Loucy (cell line): ENCODE measurements at regions not wholly inside any gene's neighbourhood (a gene's known extent, or its start where the extent isn't known, plus 50 kb on each side); places are given as distances from the start of the nearest gene placed in this dataset.

Source experiments
- H2AFZ ChIP-seq: fragments of 200-600 bp; sonication (generic); 2 replicates; pipeline ENCODE4 v1.6.0; 2016; ENCODE audit warnings: antibody characterized with exemption, mild to moderate bottlenecking, low read length, moderate library complexity
- H3F3A ChIP-seq: fragments of 200-600 bp; 2 replicates; pipeline ENCODE4 v1.6.0; 2016; ENCODE audit warnings: antibody characterized with exemption, low read depth, mild to moderate bottlenecking
- H3K27me3 ChIP-seq: fragments of 200-600 bp; sonication (generic); 2 replicates; pipeline ENCODE4 v1.6.1; 2014; ENCODE audit warnings: low read length, mild to moderate bottlenecking; ENCODE audit not compliant: insufficient read depth, poor library complexity, severe bottlenecking
- H3K36me3 ChIP-seq: fragments of 200-600 bp; sonication (generic); 2 replicates; pipeline ENCODE4 v1.6.1; 2016; ENCODE audit warnings: low read length; ENCODE audit not compliant: insufficient read depth
- H3K4me1 ChIP-seq: fragments of 200-600 bp; sonication (generic); 2 replicates; pipeline ENCODE4 v1.5.1; 2014; ENCODE audit warnings: low read length, mild to moderate bottlenecking; ENCODE audit not compliant: insufficient read depth, poor library complexity, severe bottlenecking
- H3K4me2 ChIP-seq: fragments of 200-600 bp; sonication (generic); 2 replicates; pipeline ENCODE4 v1.6.0; 2014; ENCODE audit warnings: antibody characterized with exemption, low read length, low read depth, mild to moderate bottlenecking; ENCODE audit not compliant: poor library complexity, severe bottlenecking
- H3K4me3 ChIP-seq: fragments of 200-600 bp; sonication (generic); 2 replicates; pipeline ENCODE4 v1.5.1; 2014; ENCODE audit warnings: low read length, mild to moderate bottlenecking, mixed read lengths; ENCODE audit not compliant: poor library complexity, severe bottlenecking
- H3K79me2 ChIP-seq: fragments of 200-600 bp; sonication (generic); 2 replicates; pipeline ENCODE4 v1.6.1; 2014; ENCODE audit warnings: low read length; ENCODE audit not compliant: insufficient read depth
- H3K9ac ChIP-seq: fragments of 200-600 bp; sonication (generic); 2 replicates; pipeline ENCODE4 v1.6.0; 2014; ENCODE audit warnings: mild to moderate bottlenecking, low read depth, low read length, moderate library complexity; ENCODE audit not compliant: poor library complexity, severe bottlenecking
- H3K9me2 ChIP-seq: fragments of 200-600 bp; sonication (generic); replicated peaks from 2 replicates; pipeline ENCODE4 v1.6.1; 2016; ENCODE audit warnings: low read depth, low read length, mixed read lengths
- H3K9me3 ChIP-seq: fragments of 200-600 bp; sonication (generic); 2 replicates; pipeline ENCODE4 v1.6.1; 2014; ENCODE audit warnings: mild to moderate bottlenecking, antibody characterized with exemption, low read length, low read depth; ENCODE audit not compliant: insufficient read depth
- H4K20me1 ChIP-seq: fragments of 200-600 bp; sonication (generic); 2 replicates; pipeline ENCODE4 v1.6.0; 2014; ENCODE audit warnings: antibody characterized with exemption, low read length, mild to moderate bottlenecking; ENCODE audit not compliant: insufficient read depth, poor library complexity, severe bottlenecking
- EZH2phosphoT487 ChIP-seq: fragments of 200-600 bp; IDR thresholded peaks from 2 replicates; pipeline ENCODE4 v1.6.1; 2018; ENCODE audit warnings: antibody characterized with exemption, mild to moderate bottlenecking, moderate library complexity, borderline replicate concordance
- TF ChIP-seq, protein P1 (sequence below): fragments of 200-600 bp; sonication (generic); conservative IDR thresholded peaks from 2 replicates; pipeline ENCODE4 v1.5.1; 2014; ENCODE audit warnings: mild to moderate bottlenecking, antibody characterized with exemption, low read length

DNA sequence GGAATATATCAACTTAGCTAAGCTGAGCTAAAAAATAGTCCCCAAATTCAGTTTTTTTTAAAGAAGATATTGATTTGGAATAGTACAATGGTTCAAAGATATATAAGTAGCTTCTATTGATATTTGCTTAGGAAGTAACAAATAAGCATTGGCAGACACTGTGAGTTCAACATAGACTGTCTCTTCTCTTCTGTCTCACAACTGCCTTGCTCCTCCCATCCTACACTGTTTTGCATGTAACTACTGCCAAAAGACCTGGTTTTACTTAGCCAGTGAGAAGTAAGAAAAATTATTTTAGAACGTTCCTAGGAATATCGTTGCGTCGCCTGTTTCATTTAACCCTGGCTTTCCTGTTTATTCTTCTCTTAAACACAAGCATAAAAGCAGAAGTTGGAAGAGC lies 859.0 kb upstream of the SPRY2 start:
- no peaks in the 10 kb centered on the region for H3K36me3 ChIP-seq
- H3F3A ChIP-seq: no peaks in the 10 kb centered on the region
- H3K4me1 ChIP-seq: no peaks in the 10 kb centered on the region
- H3K9ac ChIP-seq: no peak overlapping the region
- no peaks in the 10 kb centered on the region for H4K20me1 ChIP-seq
- no peaks in the 10 kb centered on the region for H3K9me2 ChIP-seq
- no peaks in the 10 kb centered on the region for H3K27me3 ChIP-seq
- no peak overlapping the region for H3K4me2 ChIP-seq
- H3K4me3 ChIP-seq: no peak overlapping the region
- no peak overlapping the region for H2AFZ ChIP-seq
- H3K79me2 ChIP-seq: no peaks in the 10 kb centered on the region
- TF ChIP-seq, protein P1, sequence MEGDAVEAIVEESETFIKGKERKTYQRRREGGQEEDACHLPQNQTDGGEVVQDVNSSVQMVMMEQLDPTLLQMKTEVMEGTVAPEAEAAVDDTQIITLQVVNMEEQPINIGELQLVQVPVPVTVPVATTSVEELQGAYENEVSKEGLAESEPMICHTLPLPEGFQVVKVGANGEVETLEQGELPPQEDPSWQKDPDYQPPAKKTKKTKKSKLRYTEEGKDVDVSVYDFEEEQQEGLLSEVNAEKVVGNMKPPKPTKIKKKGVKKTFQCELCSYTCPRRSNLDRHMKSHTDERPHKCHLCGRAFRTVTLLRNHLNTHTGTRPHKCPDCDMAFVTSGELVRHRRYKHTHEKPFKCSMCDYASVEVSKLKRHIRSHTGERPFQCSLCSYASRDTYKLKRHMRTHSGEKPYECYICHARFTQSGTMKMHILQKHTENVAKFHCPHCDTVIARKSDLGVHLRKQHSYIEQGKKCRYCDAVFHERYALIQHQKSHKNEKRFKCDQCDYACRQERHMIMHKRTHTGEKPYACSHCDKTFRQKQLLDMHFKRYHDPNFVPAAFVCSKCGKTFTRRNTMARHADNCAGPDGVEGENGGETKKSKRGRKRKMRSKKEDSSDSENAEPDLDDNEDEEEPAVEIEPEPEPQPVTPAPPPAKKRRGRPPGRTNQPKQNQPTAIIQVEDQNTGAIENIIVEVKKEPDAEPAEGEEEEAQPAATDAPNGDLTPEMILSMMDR: no peak
- no peak for TF ChIP-seq EZH2phosphoT487
- no peaks in the 10 kb centered on the region for H3K9me3 ChIP-seq

DNA sequence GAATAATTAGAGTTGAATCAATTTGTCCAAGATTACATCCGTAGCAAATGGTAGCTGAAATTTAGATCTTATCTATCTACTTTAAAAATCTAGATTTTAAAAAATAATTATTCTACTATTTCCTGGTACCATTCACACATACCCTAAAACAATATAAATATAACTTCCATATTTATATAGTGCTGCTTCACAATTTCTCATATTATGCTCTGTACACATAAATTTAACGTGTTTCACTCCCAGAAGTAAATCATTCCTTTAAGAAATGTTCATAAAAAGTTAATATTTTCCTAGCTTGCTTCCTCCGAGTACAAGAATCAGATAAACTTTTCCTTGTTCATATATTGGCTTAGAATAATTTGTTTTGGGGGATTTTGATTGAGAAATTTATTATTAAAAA lies 857.0 kb upstream of the SPRY2 start:
- Histone ChIP-seq H3K4me2 (no peak overlapping the region), H3K9me2 (no peaks in the 10 kb centered on the region), H3K9me3 (no peaks in the 10 kb centered on the region), H3K4me1 (no peaks in the 10 kb centered on the region), H3K79me2 (no peaks in the 10 kb centered on the region), H3F3A (no peaks in the 10 kb centered on the region), H4K20me1 (no peaks in the 10 kb centered on the region), H2AFZ (no peak overlapping the region), H3K4me3 (no peak overlapping the region), H3K27me3 (no peaks in the 10 kb centered on the region), H3K9ac (no peak overlapping the region), H3K36me3 (no peaks in the 10 kb centered on the region)
- TF ChIP-seq, protein P1: no peak
- no peak for TF ChIP-seq EZH2phosphoT487

DNA sequence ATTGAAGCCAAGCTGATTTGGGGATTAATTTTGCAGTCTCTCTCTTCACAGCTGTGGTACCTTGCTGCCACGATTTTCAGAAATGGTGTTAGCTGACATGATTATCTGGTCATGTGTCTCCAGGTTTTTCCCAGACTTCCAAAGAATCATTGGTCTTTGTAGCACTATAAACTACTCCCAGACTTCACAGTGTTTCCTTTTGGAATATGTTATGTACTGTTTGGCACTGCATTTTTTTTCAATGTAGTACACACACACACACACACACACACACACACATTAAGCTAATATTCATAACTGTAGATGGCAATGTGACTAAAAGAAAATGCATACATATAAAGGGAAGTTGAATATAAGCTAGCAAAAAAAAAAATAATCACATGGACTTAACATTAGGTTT lies 856.6 kb upstream of the SPRY2 start:
- Histone ChIP-seq H3K9me2 (no peaks in the 10 kb centered on the region), H2AFZ (no peak overlapping the region), H3K4me3 (no peak overlapping the region), H4K20me1 (no peaks in the 10 kb centered on the region), H3K4me2 (no peak overlapping the region), H3K27me3 (no peaks in the 10 kb centered on the region), H3K4me1 (no peaks in the 10 kb centered on the region), H3K79me2 (no peaks in the 10 kb centered on the region), H3K9ac (no peak overlapping the region), H3F3A (no peaks in the 10 kb centered on the region), H3K36me3 (no peaks in the 10 kb centered on the region), H3K9me3 (no peaks in the 10 kb centered on the region)
- no peak for TF ChIP-seq EZH2phosphoT487
- TF ChIP-seq, protein P1: no peak
